Neural cell (in vitro differentiated cells): ENCODE measurements at regions not wholly inside any gene's neighbourhood (a gene's known extent, or its start where the extent isn't known, plus 50 kb on each side); places are given as distances from the start of the nearest gene placed in this dataset.

ENCODE experiments used
- H2AFZ ChIP-seq: fragments of 200-600, 300-800 bp; sonication (generic), shearing (Covaris generic); 2 replicates; pipeline ENCODE4 v1.6.0; 2014; ENCODE audit warnings: low read depth, mild to moderate bottlenecking, antibody characterized with exemption, low read length, moderate library complexity
- H3F3A ChIP-seq: fragments of 200-600 bp; shearing (Covaris generic); 2 replicates; pipeline ENCODE4 v1.6.1; 2016; ENCODE audit warnings: mild to moderate bottlenecking, moderate library complexity, mixed read lengths, antibody characterized with exemption, low read length; ENCODE audit not compliant: insufficient read depth, poor library complexity, severe bottlenecking
- H3K27ac ChIP-seq: fragments of 200-600, 300-800 bp; sonication (generic), shearing (Covaris generic); 2 replicates; pipeline ENCODE4 v1.5.1; 2014; ENCODE audit warnings: mild to moderate bottlenecking, low read length, moderate library complexity
- H3K27me3 ChIP-seq: fragments of 300-800, 200-600 bp; sonication (generic), shearing (Covaris generic); 2 replicates; pipeline ENCODE4 v1.6.0; 2014; ENCODE audit warnings: mild to moderate bottlenecking, low read depth, low read length, moderate library complexity; ENCODE audit not compliant: insufficient read depth
- H3K36me3 ChIP-seq: fragments of 300-800, 200-600 bp; sonication (generic), shearing (Covaris generic); 2 replicates; pipeline ENCODE4 v1.5.1; 2014; ENCODE audit warnings: mild to moderate bottlenecking, antibody characterized with exemption, low read length, moderate library complexity; ENCODE audit not compliant: insufficient read depth
- H3K4me2 ChIP-seq: fragments of 300-800, 200-600 bp; sonication (generic), shearing (Covaris generic); 2 replicates; pipeline ENCODE4 v1.6.0; 2014; ENCODE audit warnings: mild to moderate bottlenecking, low read length
- H3K4me3 ChIP-seq: fragments of 300-800, 200-600 bp; sonication (generic), shearing (Covaris generic); 2 replicates; pipeline ENCODE4 v1.5.1; 2014; ENCODE audit warnings: mild to moderate bottlenecking, low read length, moderate library complexity
- H3K79me2 ChIP-seq: fragments of 200-600 bp; shearing (Covaris generic); replicated peaks from 2 replicates; pipeline ENCODE4 v1.6.0; 2014; ENCODE audit warnings: mild to moderate bottlenecking, low read length, moderate library complexity; ENCODE audit not compliant: insufficient read depth
- H3K9ac ChIP-seq: fragments of 300-800, 200-600 bp; sonication (generic), shearing (Covaris generic); 2 replicates; pipeline ENCODE4 v1.6.1; 2016; ENCODE audit warnings: mild to moderate bottlenecking, low read length, mixed read lengths
- H3K9me2 ChIP-seq: fragments of 200-600 bp; shearing (Covaris generic); 2 replicates; pipeline ENCODE4 v1.6.1; 2016; ENCODE audit warnings: mild to moderate bottlenecking, low read length, mixed read lengths; ENCODE audit not compliant: insufficient read depth
- H3K9me3 ChIP-seq: fragments of 200-600, 300-800 bp; sonication (generic), shearing (Covaris generic); 2 replicates; pipeline ENCODE4 v1.6.1; 2016; ENCODE audit warnings: mild to moderate bottlenecking, mixed run types, low read length, moderate library complexity, mixed read lengths
- H4K20me1 ChIP-seq: fragments of 200-600 bp; shearing (Covaris generic); 2 replicates; pipeline ENCODE4 v1.6.1; 2016; ENCODE audit warnings: mild to moderate bottlenecking, mixed run types; ENCODE audit not compliant: insufficient read depth
- CTCF ChIP-seq: fragments of 450-650 bp; IDR thresholded peaks from 2 replicates; pipeline ENCODE4 v1.5.1; 2014; ENCODE audit warnings: antibody characterized with exemption, mild to moderate bottlenecking, moderate library complexity; ENCODE audit not compliant: poor library complexity, severe bottlenecking
- EP300 ChIP-seq: fragments of 450-650 bp; conservative IDR thresholded peaks from 2 replicates; pipeline ENCODE4 v1.6.1; 2014; ENCODE audit warnings: antibody characterized with exemption, mild to moderate bottlenecking, moderate library complexity; ENCODE audit not compliant: poor library complexity, severe bottlenecking
- EZH2 ChIP-seq: fragments of 200-600, 300-800 bp; shearing (Covaris generic), sonication (generic); IDR thresholded peaks from 2 replicates; pipeline ENCODE4 v1.6.1; 2014; ENCODE audit warnings: antibody characterized with exemption, low read length, borderline replicate concordance, mild to moderate bottlenecking; ENCODE audit not compliant: insufficient read depth, poor library complexity, severe bottlenecking
- MXI1 ChIP-seq: fragments of 450-650 bp; conservative IDR thresholded peaks from 2 replicates; pipeline ENCODE4 v1.6.1; 2014; ENCODE audit warnings: antibody characterized with exemption, mild to moderate bottlenecking; ENCODE audit not compliant: poor library complexity, severe bottlenecking
- POLR2AphosphoS5 ChIP-seq: IDR thresholded peaks from 2 replicates; pipeline ENCODE4 v1.6.1; 2012
- RAD21 ChIP-seq: fragments of 450-650 bp; conservative IDR thresholded peaks from 2 replicates; pipeline ENCODE4 v1.6.1; 2014; ENCODE audit warnings: antibody characterized with exemption, mild to moderate bottlenecking, moderate library complexity
- SMC3 ChIP-seq: fragments of 450-650 bp; conservative IDR thresholded peaks from 2 replicates; pipeline ENCODE4 v1.6.1; 2014; ENCODE audit warnings: antibody characterized with exemption, mild to moderate bottlenecking, moderate library complexity; ENCODE audit not compliant: poor library complexity
- TAF1 ChIP-seq: IDR thresholded peaks from 2 replicates; pipeline ENCODE4 v1.6.1; 2012; ENCODE audit warnings: low read depth
- TF ChIP-seq, protein P1 (sequence below): IDR thresholded peaks from 2 replicates; pipeline ENCODE4 v1.6.1; 2012; ENCODE audit warnings: borderline replicate concordance

DNA sequence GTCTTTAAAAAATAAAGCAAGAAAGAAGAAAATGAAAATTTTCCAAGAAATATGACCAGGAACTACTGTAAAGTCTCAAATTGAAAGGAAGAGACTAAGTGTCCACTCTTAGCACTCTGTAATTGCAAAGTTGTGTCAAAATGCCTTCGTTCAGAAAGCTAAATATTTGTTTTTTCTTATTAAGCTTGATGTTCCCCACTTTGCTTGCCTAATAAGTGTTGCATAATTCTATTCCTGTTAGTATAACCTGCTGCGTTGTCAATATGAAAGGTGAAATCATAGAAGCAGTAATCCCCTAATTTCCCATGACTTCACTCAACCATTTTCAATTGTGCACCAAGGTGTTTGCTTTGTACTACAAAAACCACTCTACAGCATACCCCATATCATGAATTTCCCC, 442.9 kb upstream of the CTSO start:
- Histone ChIP-seq H3K9ac (no peak overlapping the region), H3K4me2 (no peak overlapping the region), H3K36me3 (no peaks in the 10 kb centered on the region), H3K27ac (no peak overlapping the region), H3F3A (no peaks in the 10 kb centered on the region), H2AFZ (no peak overlapping the region), H4K20me1 (no peaks in the 10 kb centered on the region), H3K79me2 (no peaks in the 10 kb centered on the region), H3K9me2 (no peaks in the 10 kb centered on the region), H3K4me3 (no peak overlapping the region), H3K27me3 (no peaks in the 10 kb centered on the region), H3K9me3 (no peaks in the 10 kb centered on the region)
- TF ChIP-seq CTCF (no peak), MXI1 (no peak), RAD21 (no peak), EZH2 (no peak), POLR2AphosphoS5 (no peak), EP300 (no peak), SMC3 (no peak), TAF1 (no peak)
- TF ChIP-seq, protein P1, sequence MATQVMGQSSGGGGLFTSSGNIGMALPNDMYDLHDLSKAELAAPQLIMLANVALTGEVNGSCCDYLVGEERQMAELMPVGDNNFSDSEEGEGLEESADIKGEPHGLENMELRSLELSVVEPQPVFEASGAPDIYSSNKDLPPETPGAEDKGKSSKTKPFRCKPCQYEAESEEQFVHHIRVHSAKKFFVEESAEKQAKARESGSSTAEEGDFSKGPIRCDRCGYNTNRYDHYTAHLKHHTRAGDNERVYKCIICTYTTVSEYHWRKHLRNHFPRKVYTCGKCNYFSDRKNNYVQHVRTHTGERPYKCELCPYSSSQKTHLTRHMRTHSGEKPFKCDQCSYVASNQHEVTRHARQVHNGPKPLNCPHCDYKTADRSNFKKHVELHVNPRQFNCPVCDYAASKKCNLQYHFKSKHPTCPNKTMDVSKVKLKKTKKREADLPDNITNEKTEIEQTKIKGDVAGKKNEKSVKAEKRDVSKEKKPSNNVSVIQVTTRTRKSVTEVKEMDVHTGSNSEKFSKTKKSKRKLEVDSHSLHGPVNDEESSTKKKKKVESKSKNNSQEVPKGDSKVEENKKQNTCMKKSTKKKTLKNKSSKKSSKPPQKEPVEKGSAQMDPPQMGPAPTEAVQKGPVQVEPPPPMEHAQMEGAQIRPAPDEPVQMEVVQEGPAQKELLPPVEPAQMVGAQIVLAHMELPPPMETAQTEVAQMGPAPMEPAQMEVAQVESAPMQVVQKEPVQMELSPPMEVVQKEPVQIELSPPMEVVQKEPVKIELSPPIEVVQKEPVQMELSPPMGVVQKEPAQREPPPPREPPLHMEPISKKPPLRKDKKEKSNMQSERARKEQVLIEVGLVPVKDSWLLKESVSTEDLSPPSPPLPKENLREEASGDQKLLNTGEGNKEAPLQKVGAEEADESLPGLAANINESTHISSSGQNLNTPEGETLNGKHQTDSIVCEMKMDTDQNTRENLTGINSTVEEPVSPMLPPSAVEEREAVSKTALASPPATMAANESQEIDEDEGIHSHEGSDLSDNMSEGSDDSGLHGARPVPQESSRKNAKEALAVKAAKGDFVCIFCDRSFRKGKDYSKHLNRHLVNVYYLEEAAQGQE, result no peak

- Histone ChIP-seq H3F3A (no peaks in the 10 kb centered on the region), H3K9me2 (no peaks in the 10 kb centered on the region), H3K79me2 (no peaks in the 10 kb centered on the region), H2AFZ (no peak overlapping the region), H3K4me3 (no peak overlapping the region), H3K27ac (no peak overlapping the region), H4K20me1 (no peaks in the 10 kb centered on the region), H3K27me3 (no peaks in the 10 kb centered on the region), H3K9me3 (no peaks in the 10 kb centered on the region), H3K36me3 (no peaks in the 10 kb centered on the region), H3K9ac (no peak overlapping the region), H3K4me2 (no peak overlapping the region)
- TF ChIP-seq TAF1, result no peak
- TF ChIP-seq POLR2AphosphoS5, result no peak
Observed at GRCh38 chr4:156391325-156391653, 437.6 kb upstream of the CTSO start.

GRCh38 chr4:156390599-156391324, 437.1 kb upstream of the CTSO start:
- H4K20me1 ChIP-seq, result no peaks in the 10 kb centered on the region
- H2AFZ ChIP-seq, result no peak overlapping the region

More at GRCh38 chr4:156390599-156391324, 437.1 kb upstream of the CTSO start:
- Histone ChIP-seq H3K36me3 (no peaks in the 10 kb centered on the region), H3K4me2 (no peak overlapping the region), H3K4me3 (no peak overlapping the region), H3K27me3 (no peaks in the 10 kb centered on the region), H3K9me3 (no peaks in the 10 kb centered on the region), H3F3A (no peaks in the 10 kb centered on the region), H3K79me2 (no peaks in the 10 kb centered on the region), H3K9ac (no peak overlapping the region), H3K9me2 (no peaks in the 10 kb centered on the region), H3K27ac (no peak overlapping the region)
- no peak for TF ChIP-seq EP300
- no peak for TF ChIP-seq TAF1
- no peak for TF ChIP-seq MXI1
- no peak for TF ChIP-seq EZH2
- TF ChIP-seq POLR2AphosphoS5, result no peak
